HL-60/S4 treated with retinoic acid at 250 ng/mL for 4 days and 3 days (cell line): ENCODE measurements at regions not wholly inside any gene's neighbourhood (a gene's known extent, or its start where the extent isn't known, plus 50 kb on each side); places are given as distances from the start of the nearest gene placed in this dataset.

Experiments
- in situ Hi-C: fragments of 300-500 bp; cut with MboI; formaldehyde crosslinking; loops from 2 replicates; pipeline ENCODE4 v1.7.0; 2022; ENCODE audit warnings: low sequenced_read_pairs

GRCh38 chr21:17738176-17738953 lies 80.8 kb downstream of the C21orf91 start:
- in situ Hi-C loops: no loop called here

DNA sequence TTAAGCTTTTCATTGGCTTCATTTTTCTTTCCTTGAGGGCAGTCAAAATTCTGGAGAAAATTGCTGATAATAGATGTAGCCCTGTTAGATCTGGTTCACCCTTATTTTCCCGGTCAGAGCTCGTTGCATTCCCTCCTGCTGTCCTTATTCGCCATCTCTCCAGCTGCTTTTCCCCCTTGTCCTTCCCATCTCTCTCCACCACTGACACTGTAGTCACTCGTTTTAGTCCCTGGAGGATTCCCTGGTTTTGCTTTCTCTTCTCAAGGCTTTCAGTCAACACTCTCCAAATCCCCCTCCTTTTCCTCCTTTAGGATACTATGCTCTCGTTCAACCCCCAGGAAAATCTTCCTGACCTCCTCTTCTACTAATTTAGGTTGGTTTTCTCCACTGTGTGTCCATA lies 83.1 kb downstream of the C21orf91 start:
- in situ Hi-C loops: no loop called here

DNA sequence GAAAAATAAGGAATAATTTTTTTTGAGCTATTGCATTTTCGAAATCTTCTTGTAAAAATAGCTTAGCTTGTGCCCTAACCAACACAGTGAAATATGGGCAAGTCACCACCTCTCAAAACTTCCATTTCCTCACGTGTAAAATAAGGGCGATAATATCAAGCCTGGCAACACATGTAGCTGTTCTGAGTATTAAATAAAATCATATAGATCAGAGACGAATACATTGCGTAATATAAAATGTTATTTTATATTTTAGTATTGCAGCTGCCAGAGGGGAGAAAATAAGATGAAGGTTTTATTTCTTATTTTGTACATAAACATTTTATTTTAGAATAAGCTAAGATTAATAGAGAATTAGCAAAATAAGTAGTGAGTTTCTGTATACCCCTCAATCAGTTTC lies 85.9 kb downstream of the C21orf91 start:
- in situ Hi-C loops: no loop called here

DNA sequence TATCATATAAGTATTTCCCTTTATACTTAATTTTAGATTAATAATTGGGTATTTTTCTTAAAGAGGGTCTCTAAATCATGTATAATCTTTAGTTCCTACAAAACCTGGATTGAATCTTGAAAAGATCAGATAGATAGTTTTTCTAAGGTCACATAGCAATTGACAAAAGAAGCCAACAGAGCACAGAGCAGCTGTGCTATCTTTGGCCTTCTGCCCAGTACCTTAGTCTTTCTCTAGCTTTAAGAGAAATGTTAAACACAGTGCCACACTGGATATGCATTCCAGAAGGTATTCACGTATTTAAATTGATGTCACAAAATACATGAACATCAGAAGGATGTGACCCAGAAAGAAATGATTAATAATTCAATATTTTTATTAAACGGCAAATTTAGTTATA lies 86.8 kb downstream of the C21orf91 start:
- in situ Hi-C loops: no loop called here

GRCh38 chr21:17731554-17731953 lies 87.6 kb downstream of the C21orf91 start:
- in situ Hi-C loops: no loop called here

- in situ Hi-C loops: no loop called here
These were observed 88.4 kb downstream of the C21orf91 start for GRCh38 chr21:17730782-17731181.

- in situ Hi-C loops: no loop called here
These were observed 89.7 kb downstream of the C21orf91 start for GRCh38 chr21:17729455-17729854.

GRCh38 chr21:17727361-17727760 lies 91.8 kb downstream of the C21orf91 start:
- in situ Hi-C loops: no loop called here

- in situ Hi-C loops: no loop called here
These were observed 92.9 kb downstream of the C21orf91 start for GRCh38 chr21:17726047-17726829.

GRCh38 chr21:17725339-17725738 lies 93.8 kb downstream of the C21orf91 start:
- in situ Hi-C loops: no loop called here

DNA sequence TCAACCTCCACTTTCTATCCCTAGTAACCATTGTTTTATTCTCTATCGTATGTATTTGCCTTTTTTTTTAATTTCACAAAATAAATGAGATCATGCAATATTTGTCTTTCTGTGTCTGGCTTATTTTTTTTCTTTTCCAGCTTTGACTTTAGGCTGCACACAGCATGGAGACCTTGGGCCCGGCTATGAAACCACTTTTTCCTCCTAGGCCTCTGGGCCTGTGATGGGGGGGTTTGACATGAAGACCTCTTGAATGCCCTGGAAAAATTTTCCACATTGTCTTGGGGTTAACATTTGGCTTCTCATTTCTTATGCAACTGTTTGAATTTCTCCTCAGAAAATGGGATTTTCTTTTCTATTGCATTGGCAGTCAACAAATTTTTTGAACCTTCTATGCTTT lies 100.2 kb upstream of the BTG3 start:
- in situ Hi-C loops: no loop called here

- in situ Hi-C loops: no loop called here
These were observed 99.2 kb upstream of the BTG3 start for GRCh38 chr21:17711896-17712295.

DNA sequence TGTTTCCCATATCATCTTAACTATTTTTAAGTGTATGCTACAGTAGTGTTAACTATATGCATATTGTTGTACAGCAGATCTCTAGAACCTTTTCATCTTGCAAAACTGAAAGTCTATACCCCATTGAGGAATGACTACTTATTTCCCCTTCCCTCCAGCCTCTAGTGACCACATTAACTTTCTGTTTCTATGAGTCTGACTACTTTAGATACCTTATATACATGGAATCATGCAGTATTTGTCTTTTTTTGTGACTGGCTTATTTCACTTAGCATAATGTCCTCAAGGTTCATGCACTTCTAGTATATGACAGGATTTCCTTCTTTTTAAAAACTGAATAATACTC lies 96.5 kb upstream of the BTG3 start:
- in situ Hi-C loops: no loop called here

DNA sequence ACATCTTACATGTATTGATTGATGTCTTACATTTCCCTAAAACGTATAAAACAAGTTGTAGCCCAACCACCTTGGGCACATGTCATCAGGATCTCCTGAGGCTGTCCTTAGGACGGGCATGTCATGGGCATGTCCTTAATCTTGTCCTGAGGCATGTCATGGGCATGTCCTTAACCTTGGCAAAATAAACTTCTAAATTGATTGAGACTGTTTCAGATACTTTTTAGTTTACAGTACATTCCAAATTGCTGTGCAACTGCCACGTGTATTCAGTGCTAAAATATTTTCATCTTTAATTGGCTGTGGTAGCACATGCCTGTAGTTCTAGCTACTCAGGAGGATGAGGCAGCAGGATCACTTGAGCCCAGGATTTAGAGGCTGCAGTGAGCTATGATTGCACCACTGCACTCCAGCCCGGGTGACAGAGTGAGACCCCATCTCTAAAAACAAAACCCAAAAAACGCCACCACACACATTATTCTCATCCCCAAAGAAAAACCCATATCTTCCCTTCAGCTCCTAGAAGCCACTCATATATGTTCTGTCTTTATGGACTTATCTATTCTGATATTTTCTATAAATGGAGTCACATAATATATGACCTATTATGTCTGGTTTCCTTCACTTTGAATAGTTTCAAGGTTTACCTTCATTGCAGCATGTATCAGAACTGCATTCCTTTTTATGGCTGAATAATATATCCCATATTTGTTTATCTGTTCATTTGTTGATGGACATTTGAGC lies 96.0 kb upstream of the BTG3 start:
- in situ Hi-C loops: no loop called here

DNA sequence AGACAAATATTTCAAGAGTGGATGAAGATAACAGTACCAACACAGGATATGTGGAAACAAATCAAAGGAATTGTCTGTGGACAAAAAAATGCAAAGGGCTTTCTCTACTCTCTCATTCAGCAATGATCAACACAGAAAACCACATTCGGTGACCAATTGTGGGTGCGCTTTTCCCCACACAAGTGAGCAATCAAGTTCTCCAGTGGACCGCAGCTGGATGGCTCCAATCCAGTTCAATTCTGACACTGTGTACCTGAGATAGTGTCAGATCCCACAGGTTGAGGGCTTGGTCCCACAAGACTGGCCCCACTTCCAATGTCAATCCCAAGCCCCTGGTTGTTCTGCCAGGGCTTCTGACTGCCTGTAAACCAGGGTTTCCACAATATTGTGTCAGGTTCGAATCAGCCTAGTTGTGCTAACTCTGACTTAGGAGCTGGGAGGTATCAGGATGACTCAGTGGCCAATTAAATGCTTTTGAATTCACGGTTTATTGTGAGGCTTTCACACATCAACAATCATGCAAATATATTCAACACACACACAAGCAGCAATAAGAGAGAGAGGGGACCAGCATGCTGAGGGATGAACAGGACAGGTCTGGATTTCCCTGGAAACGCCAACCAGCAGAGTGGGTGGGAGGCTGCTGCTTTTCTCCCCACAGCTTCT lies 87.0 kb upstream of the BTG3 start:
- in situ Hi-C loops: loop anchor here (25.0 kb wide), 1 partner anchor 213 kb away; no protein-coding TSS in a partner anchor

DNA sequence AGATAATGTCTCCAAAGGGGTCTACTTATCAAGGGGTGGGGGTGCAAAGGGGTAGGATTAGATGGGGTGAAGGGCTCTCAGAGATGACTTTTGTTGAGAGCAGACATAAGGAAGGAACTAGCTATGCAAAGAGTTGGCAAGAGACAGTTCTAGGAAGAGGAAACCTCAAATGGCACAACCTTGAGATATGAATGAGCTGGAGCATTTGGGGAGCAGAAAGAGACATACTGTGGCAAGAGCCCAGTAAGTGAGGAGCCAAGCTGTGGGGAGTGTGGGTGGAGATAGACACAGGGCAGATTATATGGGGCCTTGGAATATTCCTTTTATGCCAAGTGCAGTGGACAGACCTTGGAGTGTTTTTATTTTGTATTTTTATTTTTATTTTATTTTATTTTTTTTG lies 84.8 kb upstream of the BTG3 start:
- in situ Hi-C loops: loop anchor here (25.0 kb wide), 1 partner anchor 215 kb away; no protein-coding TSS in a partner anchor

DNA sequence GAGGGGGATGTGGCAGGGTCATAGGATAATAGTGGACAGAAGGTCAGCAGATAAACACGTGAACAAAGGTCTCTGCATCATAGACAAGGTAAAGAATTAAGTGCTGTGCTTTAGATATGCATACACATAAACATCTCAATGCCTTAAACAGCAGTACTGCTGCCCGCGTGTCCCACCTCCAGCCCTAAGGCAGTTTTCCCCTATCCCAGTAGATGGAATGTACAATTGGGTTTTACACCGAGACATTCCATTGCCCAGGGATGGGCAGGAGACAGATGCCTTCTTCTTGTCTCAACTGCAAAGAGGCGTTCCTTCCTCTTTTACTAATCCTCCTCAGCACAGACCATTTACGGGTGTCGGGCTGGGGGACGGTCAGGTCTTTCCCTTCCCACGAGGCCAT lies 81.7 kb upstream of the BTG3 start:
- in situ Hi-C loops: loop anchor here (25.0 kb wide), 1 partner anchor 218 kb away; no protein-coding TSS in a partner anchor

GRCh38 chr21:17693801-17694200 lies 81.1 kb upstream of the BTG3 start:
- in situ Hi-C loops: loop anchor here (25.0 kb wide), 1 partner anchor 218 kb away; no protein-coding TSS in a partner anchor

- in situ Hi-C loops: loop anchor here (25.0 kb wide), 1 partner anchor 222 kb away; no protein-coding TSS in a partner anchor
These were observed 77.4 kb upstream of the BTG3 start for GRCh38 chr21:17690078-17690494.
